Cardiac muscle cell (in vitro differentiated cells and primary cell): ENCODE measurements at regions not wholly inside any gene's neighbourhood (a gene's known extent, or its start where the extent isn't known, plus 50 kb on each side); places are given as distances from the start of the nearest gene placed in this dataset.

Source experiments
- DNase-seq, 2 donors: peaks; one replicate each; pipeline versions ENCODE4 v3.0.0 to v3.0.0-alpha.2; 2010 to 2017; ENCODE audit warnings: low read depth in 1 of 2, low spot score in 1 of 2
- H3K27ac ChIP-seq: fragments of 200-600 bp; sonication (generic); 2 replicates; pipeline ENCODE4 v1.5.1; 2016
- H3K27me3 ChIP-seq: fragments of 200-600 bp; sonication (generic); 2 replicates; pipeline ENCODE4 v1.6.0; 2016; ENCODE audit warnings: control low read depth
- H3K36me3 ChIP-seq: fragments of 200-600 bp; sonication (generic); 2 replicates; pipeline ENCODE4 v1.5.1; 2016; ENCODE audit warnings: control low read depth
- H3K4me1 ChIP-seq: fragments of 200-600 bp; sonication (generic); 2 replicates; pipeline ENCODE4 v1.8.1; 2017; ENCODE audit warnings: low read depth, mild to moderate bottlenecking, mixed run types
- H3K4me3 ChIP-seq: fragments of 200-600 bp; sonication (generic); 2 replicates; pipeline ENCODE4 v1.5.1; 2016; ENCODE audit warnings: mild to moderate bottlenecking
- H3K9me3 ChIP-seq: fragments of 200-600 bp; sonication (generic); 2 replicates; pipeline ENCODE4 v1.5.1; 2017; ENCODE audit warnings: low read depth, mild to moderate bottlenecking, control low read depth
- CTCF ChIP-seq: IDR thresholded peaks from 2 replicates; pipeline ENCODE4 v1.5.1; 2012; ENCODE audit warnings: low read depth, mild to moderate bottlenecking, low read length

DNA sequence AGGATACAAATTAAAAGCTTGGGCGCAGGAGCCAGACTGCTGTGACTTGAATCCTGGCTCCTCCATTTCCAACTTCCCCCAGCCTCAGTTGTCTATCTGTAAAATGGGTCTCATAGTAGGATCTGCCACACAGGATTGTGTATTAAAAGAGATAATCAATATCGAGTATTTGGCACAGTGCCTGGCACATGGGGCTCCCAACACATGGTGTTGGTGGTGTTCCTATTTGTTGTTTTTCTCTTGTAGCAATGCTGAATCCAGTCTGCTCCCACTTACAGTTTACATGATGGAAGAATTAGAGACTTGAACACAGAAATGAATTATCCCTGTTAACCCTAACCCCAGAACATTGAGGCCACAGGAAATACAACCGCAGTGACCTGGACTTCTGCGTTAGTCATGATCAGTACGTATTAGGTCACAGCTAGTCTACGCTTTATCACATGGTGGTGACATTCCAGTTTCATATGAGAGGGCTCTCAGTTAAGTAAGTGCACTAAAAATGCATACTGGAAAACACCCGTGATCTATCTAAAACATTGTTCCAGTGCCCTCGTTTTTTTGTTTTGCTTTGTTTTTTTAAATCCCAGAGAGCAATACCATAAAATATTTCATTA lies 169.5 kb upstream of the KLF14 start:
- Histone ChIP-seq H3K36me3 (no peaks in the 10 kb centered on the region), H3K27ac (no peak overlapping the region), H3K4me3 (no peak overlapping the region), H3K4me1 (no peaks in the 10 kb centered on the region), H3K27me3 (no peaks in the 10 kb centered on the region), H3K9me3 (no peaks in the 10 kb centered on the region)
- DNase-seq, result peak in 1 of 2 donors; percentile 94
- no peak for TF ChIP-seq CTCF

DNA sequence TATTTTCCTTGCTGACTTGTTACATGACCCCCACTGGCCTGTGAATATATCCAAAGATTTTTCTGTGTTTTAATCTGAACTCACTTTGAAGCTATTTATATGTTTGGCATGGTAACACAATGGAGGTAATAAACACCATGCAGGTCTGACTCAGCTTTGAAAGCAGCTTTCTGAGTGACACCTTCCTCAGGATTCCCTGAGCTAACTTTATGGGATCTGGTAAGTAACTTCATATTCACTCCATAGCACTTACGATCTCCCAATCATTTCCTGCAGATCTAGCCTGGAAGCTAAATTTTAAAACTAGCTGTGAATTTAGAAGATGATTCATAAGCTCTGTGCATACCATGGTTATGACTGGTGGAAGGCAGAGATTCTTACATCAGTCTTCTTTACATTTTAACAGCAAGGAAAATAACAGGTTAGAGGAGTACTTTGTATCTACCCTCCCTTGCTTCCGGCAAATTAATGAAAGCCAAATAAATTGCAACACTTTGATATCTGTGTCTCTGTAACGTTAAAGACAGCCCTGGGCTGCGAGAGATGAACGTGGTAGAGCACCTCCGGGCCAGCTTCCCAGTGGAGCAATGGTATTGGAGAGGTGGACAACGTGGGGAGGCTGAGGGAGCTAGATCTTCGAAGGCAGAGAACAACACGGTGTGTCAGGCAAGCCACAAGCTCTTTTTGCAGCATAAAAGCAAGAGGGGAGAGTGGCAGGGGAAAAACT lies 170.2 kb upstream of the KLF14 start:
- DNase-seq, result peak in 1 of 2 donors; percentile 92
- no peaks in the 10 kb centered on the region for H3K9me3 ChIP-seq
- H3K4me1 ChIP-seq, result no peaks in the 10 kb centered on the region
- no peak overlapping the region for H3K27ac ChIP-seq
- no peak overlapping the region for H3K4me3 ChIP-seq
- no peaks in the 10 kb centered on the region for H3K36me3 ChIP-seq
- H3K27me3 ChIP-seq, result no peaks in the 10 kb centered on the region
- no peak for TF ChIP-seq CTCF

DNA sequence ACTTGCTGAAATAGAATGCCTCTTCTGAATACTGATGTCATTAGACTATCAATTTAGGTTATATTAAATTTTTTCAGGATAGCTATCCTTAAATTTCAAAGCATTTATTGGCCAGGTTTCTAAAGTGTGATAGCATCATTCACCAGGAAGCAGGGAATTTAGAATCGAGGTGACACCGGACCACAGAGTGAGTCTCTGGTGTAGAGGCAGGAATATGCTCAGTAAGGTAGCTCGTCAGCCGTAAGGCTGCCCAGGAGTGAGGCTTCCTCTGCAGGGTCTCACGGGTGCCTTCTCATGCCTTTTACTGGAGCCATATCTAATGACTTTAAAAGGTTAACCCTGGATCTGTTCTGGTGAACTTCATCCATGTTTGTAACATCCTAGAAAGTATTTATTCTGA lies 170.8 kb upstream of the KLF14 start:
- Histone ChIP-seq H3K36me3 (no peaks in the 10 kb centered on the region), H3K27ac (no peak overlapping the region), H3K27me3 (no peaks in the 10 kb centered on the region), H3K9me3 (no peaks in the 10 kb centered on the region), H3K4me3 (no peak overlapping the region), H3K4me1 (no peaks in the 10 kb centered on the region)
- DNase-seq, result no peak
- no peak for TF ChIP-seq CTCF

DNA sequence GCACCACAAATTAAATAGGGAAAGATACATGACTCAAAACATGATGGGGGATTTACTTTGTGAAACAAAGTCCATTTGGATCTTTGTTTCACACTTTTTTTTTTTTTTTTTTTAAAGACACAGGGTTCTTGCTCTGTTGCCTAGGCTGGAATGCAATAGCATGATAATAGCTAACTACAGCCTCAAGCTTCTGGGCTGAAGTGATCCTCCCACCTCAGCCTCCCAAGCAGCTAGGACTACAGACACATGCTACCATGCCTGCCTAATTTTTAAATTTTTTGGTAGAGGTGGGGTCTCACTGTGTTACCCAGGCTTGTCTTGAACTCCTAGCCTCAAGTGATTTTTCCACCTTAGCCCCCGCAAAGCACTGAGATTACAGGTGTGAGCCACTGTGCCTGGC lies 172.6 kb upstream of the KLF14 start:
- Histone ChIP-seq H3K4me3 (no peak overlapping the region), H3K36me3 (no peaks in the 10 kb centered on the region), H3K9me3 (no peaks in the 10 kb centered on the region), H3K4me1 (no peaks in the 10 kb centered on the region), H3K27me3 (no peaks in the 10 kb centered on the region), H3K27ac (no peak overlapping the region)
- no peak for DNase-seq
- no peak for TF ChIP-seq CTCF

GRCh38 chr7:130907439-130907838 lies 173.4 kb upstream of the KLF14 start:
- H3K27me3 ChIP-seq, result no peaks in the 10 kb centered on the region
- no peak for DNase-seq
- no peaks in the 10 kb centered on the region for H3K4me1 ChIP-seq
- no peak overlapping the region for H3K27ac ChIP-seq
- H3K9me3 ChIP-seq, result no peaks in the 10 kb centered on the region
- no peaks in the 10 kb centered on the region for H3K36me3 ChIP-seq
- no peak for TF ChIP-seq CTCF
- no peak overlapping the region for H3K4me3 ChIP-seq
